ENCODE measurements at regions not wholly inside any gene's neighbourhood (a gene's known extent, or its start where the extent isn't known, plus 50 kb on each side); places are given as distances from the start of the nearest gene placed in this dataset.

GRCh38 chr3:43181202-43181821, 75.4 kb upstream of the POMGNT2 start:
- H3K27ac ChIP-seq: peak overlapping the region; percentile 83
- peak overlapping the region; percentile 20 to 35 for H3K4me3 ChIP-seq (ENCODE audit: low read depth in 1 of 2, low read length in 1 of 2)
- H3K9me3 ChIP-seq: no peaks in the 10 kb centered on the region
- TF ChIP-seq CTCF (IDR thresholded peaks at IDR 0.05): no peak
- no peaks in the 10 kb centered on the region for H3K36me3 ChIP-seq
- H3K4me1 ChIP-seq (ENCODE audit: control insufficient read depth in 1 of 2, insufficient read depth in 1 of 2, low read depth in 1 of 2, low read length in 1 of 2): peaks cover 50 to 52% of the 10 kb centered on the region in 2 experiments
- no peaks in the 10 kb centered on the region for H3K27me3 ChIP-seq

GRCh38 chr3:43180694-43181093, 74.8 kb upstream of the POMGNT2 start:
- H3K27me3 ChIP-seq: no peaks in the 10 kb centered on the region
- H3K36me3 ChIP-seq: no peaks in the 10 kb centered on the region
- peak overlapping the region; percentile 20 to 35 for H3K4me3 ChIP-seq (ENCODE audit: low read depth in 1 of 2, low read length in 1 of 2)
- no peak for TF ChIP-seq CTCF (IDR thresholded peaks at IDR 0.05)
- peak overlapping the region; percentile 83 for H3K27ac ChIP-seq
- no peaks in the 10 kb centered on the region for H3K9me3 ChIP-seq
- H3K4me1 ChIP-seq (ENCODE audit: control insufficient read depth in 1 of 2, insufficient read depth in 1 of 2, low read depth in 1 of 2, low read length in 1 of 2): peaks cover 50 to 52% of the 10 kb centered on the region in 2 experiments

- H3K4me1 ChIP-seq (ENCODE audit: control insufficient read depth in 1 of 2, insufficient read depth in 1 of 2, low read depth in 1 of 2, low read length in 1 of 2): peaks cover 50 to 52% of the 10 kb centered on the region in 2 experiments
- H3K27me3 ChIP-seq: no peaks in the 10 kb centered on the region
- no peaks in the 10 kb centered on the region for H3K36me3 ChIP-seq
- no peaks in the 10 kb centered on the region for H3K9me3 ChIP-seq
- no peak for TF ChIP-seq CTCF (IDR thresholded peaks at IDR 0.05)
- H3K4me3 ChIP-seq (ENCODE audit: low read depth in 1 of 2, low read length in 1 of 2): peak overlapping the region; percentile 20 to 35
- H3K27ac ChIP-seq: peak overlapping the region; percentile 83
These were observed 74.1 kb upstream of the POMGNT2 start for GRCh38 chr3:43180027-43180426.

- Histone ChIP-seq H3K36me3 (no peaks in the 10 kb centered on the region), H3K27me3 (no peaks in the 10 kb centered on the region), H3K9me3 (no peaks in the 10 kb centered on the region), H3K4me1 (ENCODE audit: control insufficient read depth in 1 of 2, insufficient read depth in 1 of 2, low read depth in 1 of 2, low read length in 1 of 2) (peaks cover 50 to 52% of the 10 kb centered on the region in 2 experiments), H3K27ac (peak overlapping the region; percentile 83), H3K4me3 (ENCODE audit: low read depth in 1 of 2, low read length in 1 of 2) (peak overlapping the region in 1 of 2 experiments; percentile 20)
- TF ChIP-seq CTCF (IDR thresholded peaks at IDR 0.05): no peak
These were observed 73.0 kb upstream of the POMGNT2 start for GRCh38 chr3:43178891-43179366.

- Histone ChIP-seq H3K4me1 (ENCODE audit: control insufficient read depth in 1 of 2, insufficient read depth in 1 of 2, low read depth in 1 of 2, low read length in 1 of 2) (peaks cover 46 to 51% of the 10 kb centered on the region in 2 experiments), H3K27ac (no peak overlapping the region), H3K36me3 (no peaks in the 10 kb centered on the region), H3K27me3 (no peaks in the 10 kb centered on the region), H3K4me3 (ENCODE audit: low read depth in 1 of 2, low read length in 1 of 2) (no peak overlapping the region), H3K9me3 (no peaks in the 10 kb centered on the region)
- no peak for TF ChIP-seq CTCF (IDR thresholded peaks at IDR 0.05)
These were observed 71.2 kb upstream of the POMGNT2 start for GRCh38 chr3:43177085-43177484.

All from neutrophil (primary cell).